Osteocyte (in vitro differentiated cells): ENCODE measurements at regions not wholly inside any gene's neighbourhood (a gene's known extent, or its start where the extent isn't known, plus 50 kb on each side); places are given as distances from the start of the nearest gene placed in this dataset.

Source experiments
- DNase-seq: peaks from one replicate; pipeline ENCODE4 v3.0.0; 2021; ENCODE audit warnings: mixed read lengths; ENCODE audit not compliant: unreplicated experiment; ENCODE audit errors: extremely low spot score
- H3K27ac Mint-ChIP-seq: one replicate; pipeline ENCODE4 v1.8.0; 2021; ENCODE audit warnings: mild to moderate bottlenecking, mixed read lengths; ENCODE audit not compliant: unreplicated experiment
- H3K27me3 Mint-ChIP-seq: one replicate; pipeline ENCODE4 v1.8.0; 2021; ENCODE audit warnings: mixed read lengths; ENCODE audit not compliant: unreplicated experiment
- H3K36me3 Mint-ChIP-seq: one replicate; pipeline ENCODE4 v1.8.0; 2021; ENCODE audit warnings: mixed read lengths; ENCODE audit not compliant: unreplicated experiment
- H3K4me1 Mint-ChIP-seq: one replicate; pipeline ENCODE4 v1.8.0; 2021; ENCODE audit warnings: mixed read lengths; ENCODE audit not compliant: unreplicated experiment
- H3K4me3 Mint-ChIP-seq: one replicate; pipeline ENCODE4 v1.8.0; 2021; ENCODE audit warnings: mild to moderate bottlenecking, moderate library complexity, mixed read lengths; ENCODE audit not compliant: unreplicated experiment
- H3K9me3 Mint-ChIP-seq: one replicate; pipeline ENCODE4 v1.8.0; 2021; ENCODE audit warnings: mixed read lengths; ENCODE audit not compliant: unreplicated experiment
- TF ChIP-seq, protein P1 (sequence below): fragments of 200-600 bp; sonication (generic); IDR thresholded peaks from 2 replicates; pipeline ENCODE4 v1.5.0; 2021; ENCODE audit warnings: antibody characterized with exemption, mild to moderate bottlenecking, moderate library complexity

- Mint-ChIP-seq H3K4me3 (no peak overlapping the region), H3K36me3 (no peaks in the 10 kb centered on the region), H3K4me1 (no peaks in the 10 kb centered on the region), H3K27me3 (no peaks in the 10 kb centered on the region), H3K27ac (no peak overlapping the region), H3K9me3 (peaks cover 8% of the 10 kb centered on the region)
- no peak for DNase-seq
- TF ChIP-seq, protein P1, sequence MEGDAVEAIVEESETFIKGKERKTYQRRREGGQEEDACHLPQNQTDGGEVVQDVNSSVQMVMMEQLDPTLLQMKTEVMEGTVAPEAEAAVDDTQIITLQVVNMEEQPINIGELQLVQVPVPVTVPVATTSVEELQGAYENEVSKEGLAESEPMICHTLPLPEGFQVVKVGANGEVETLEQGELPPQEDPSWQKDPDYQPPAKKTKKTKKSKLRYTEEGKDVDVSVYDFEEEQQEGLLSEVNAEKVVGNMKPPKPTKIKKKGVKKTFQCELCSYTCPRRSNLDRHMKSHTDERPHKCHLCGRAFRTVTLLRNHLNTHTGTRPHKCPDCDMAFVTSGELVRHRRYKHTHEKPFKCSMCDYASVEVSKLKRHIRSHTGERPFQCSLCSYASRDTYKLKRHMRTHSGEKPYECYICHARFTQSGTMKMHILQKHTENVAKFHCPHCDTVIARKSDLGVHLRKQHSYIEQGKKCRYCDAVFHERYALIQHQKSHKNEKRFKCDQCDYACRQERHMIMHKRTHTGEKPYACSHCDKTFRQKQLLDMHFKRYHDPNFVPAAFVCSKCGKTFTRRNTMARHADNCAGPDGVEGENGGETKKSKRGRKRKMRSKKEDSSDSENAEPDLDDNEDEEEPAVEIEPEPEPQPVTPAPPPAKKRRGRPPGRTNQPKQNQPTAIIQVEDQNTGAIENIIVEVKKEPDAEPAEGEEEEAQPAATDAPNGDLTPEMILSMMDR = no peak
Observed at GRCh38 chr1:67958472-67958871, 92.0 kb downstream of the DIRAS3 start.

DNA sequence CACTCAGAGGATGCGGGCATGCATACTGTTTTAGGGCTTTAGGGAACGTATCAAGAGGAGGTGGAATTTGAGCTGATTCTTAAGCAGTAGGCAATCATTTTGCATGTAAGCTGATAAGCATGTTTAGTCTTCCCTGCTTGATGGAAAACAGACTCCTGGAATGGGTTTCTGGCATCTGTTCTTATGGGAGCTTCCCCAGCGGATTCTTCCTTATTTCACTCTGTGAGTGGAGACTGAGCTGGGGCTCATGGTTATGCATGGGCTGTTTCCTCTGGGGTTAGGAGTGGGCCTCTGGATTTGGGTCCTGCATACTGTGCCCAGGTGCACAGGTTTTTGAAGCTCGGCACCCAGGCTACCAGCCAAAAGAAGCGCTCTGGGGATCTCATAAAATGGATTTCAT lies 93.4 kb downstream of the DIRAS3 start:
- Mint-ChIP-seq H3K36me3 (no peaks in the 10 kb centered on the region), H3K9me3 (no peaks in the 10 kb centered on the region), H3K27ac (no peak overlapping the region), H3K4me3 (no peak overlapping the region), H3K4me1 (peaks cover 2% of the 10 kb centered on the region), H3K27me3 (no peaks in the 10 kb centered on the region)
- DNase-seq = no peak
- TF ChIP-seq, protein P1 = no peak

DNA sequence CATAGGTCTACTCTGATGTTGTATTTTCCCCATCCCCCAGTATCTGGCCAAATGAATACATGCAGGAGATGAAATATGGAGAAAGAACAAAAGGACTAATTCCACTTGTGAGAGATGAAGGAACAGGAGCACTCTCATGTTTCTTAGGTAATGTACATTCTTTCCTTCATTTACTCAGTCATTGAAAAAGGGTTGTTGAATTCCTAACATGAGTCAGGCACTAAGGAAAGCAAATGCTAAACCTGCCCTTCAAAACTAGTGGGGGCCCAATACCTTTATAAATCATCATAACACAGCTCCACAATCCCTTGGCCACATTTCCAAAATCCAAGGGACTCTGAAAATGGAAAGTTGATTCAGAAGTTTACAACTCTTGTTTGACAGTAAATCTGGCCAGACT lies 94.3 kb downstream of the DIRAS3 start:
- Mint-ChIP-seq H3K4me1 (peaks cover 2% of the 10 kb centered on the region), H3K4me3 (no peak overlapping the region), H3K36me3 (no peaks in the 10 kb centered on the region), H3K27me3 (no peaks in the 10 kb centered on the region), H3K27ac (no peak overlapping the region), H3K9me3 (no peaks in the 10 kb centered on the region)
- DNase-seq = no peak
- TF ChIP-seq, protein P1 = no peak

- no peak overlapping the region for H3K27ac Mint-ChIP-seq
- H3K4me3 Mint-ChIP-seq = no peak overlapping the region
- no peaks in the 10 kb centered on the region for H3K9me3 Mint-ChIP-seq
- H3K27me3 Mint-ChIP-seq = no peaks in the 10 kb centered on the region
- TF ChIP-seq, protein P1 = no peak
- H3K4me1 Mint-ChIP-seq = peaks cover 2% of the 10 kb centered on the region
- DNase-seq = no peak
- no peaks in the 10 kb centered on the region for H3K36me3 Mint-ChIP-seq
Observed at GRCh38 chr1:67955591-67955990, 94.8 kb downstream of the DIRAS3 start.

GRCh38 chr1:67953301-67953700 lies 97.1 kb downstream of the DIRAS3 start:
- no peaks in the 10 kb centered on the region for H3K9me3 Mint-ChIP-seq
- no peaks in the 10 kb centered on the region for H3K27me3 Mint-ChIP-seq
- H3K27ac Mint-ChIP-seq = no peak overlapping the region
- H3K4me1 Mint-ChIP-seq = peaks cover 2% of the 10 kb centered on the region
- no peak overlapping the region for H3K4me3 Mint-ChIP-seq
- H3K36me3 Mint-ChIP-seq = no peaks in the 10 kb centered on the region
- TF ChIP-seq, protein P1 = no peak
- DNase-seq = no peak
